Uterus (tissue), 3 donors: ENCODE measurements at regions not wholly inside any gene's neighbourhood (a gene's known extent, or its start where the extent isn't known, plus 50 kb on each side); places are given as distances from the start of the nearest gene placed in this dataset.

Source experiments
- DNase-seq, 2 donors: peaks; one replicate each; pipeline ENCODE4 v3.0.0-alpha.2; 2019 to 2020
- H3K27ac ChIP-seq, 2 donors: fragments of 200-600 bp; sonication (generic); 1 replicate in 1 of 2; 2 replicates in 1 of 2; pipeline ENCODE4 v1.5.1; 2016 to 2018
- H3K27me3 ChIP-seq, 2 donors: fragments of 200-600 bp; sonication (generic); one replicate each; pipeline ENCODE4 v1.5.1; 2018 to 2019; ENCODE audit warnings: control low read depth in 1 of 2
- H3K36me3 ChIP-seq, 2 donors: fragments of 200-600 bp; sonication (generic); one replicate each; pipeline ENCODE4 v1.5.1; 2019; ENCODE audit warnings: control low read depth in 1 of 2
- H3K4me1 ChIP-seq, 2 donors: fragments of 200-600 bp; sonication (generic); one replicate each; pipeline ENCODE4 v1.5.1; 2018 to 2019; ENCODE audit warnings: control low read depth in 1 of 2
- H3K4me3 ChIP-seq, 2 donors: fragments of 200-600 bp; sonication (generic); 1 replicate in 1 of 2; 2 replicates in 1 of 2; pipeline ENCODE4 v1.5.1; 2018 to 2019; ENCODE audit warnings: mild to moderate bottlenecking in 1 of 2
- H3K9me3 ChIP-seq, 2 donors: fragments of 200-600 bp; sonication (generic); one replicate each; pipeline ENCODE4 v1.5.1; 2019; ENCODE audit warnings: control low read depth in 1 of 2
- CTCF ChIP-seq, 4 experiments: fragments of 200-600 bp in 2 of 4; fragments of 450-650 bp in 2 of 4; sonication (generic) in 2 of 4; IDR thresholded peaks; one replicate each; pipeline ENCODE4 v1.5.1; 2016 to 2019; ENCODE audit warnings: antibody characterized with exemption in 4 of 4, mild to moderate bottlenecking in 2 of 4, moderate library complexity in 1 of 4
- POLR2A ChIP-seq, 2 donors: fragments of 450-650 bp; IDR thresholded peaks; one replicate each; pipeline ENCODE4 v1.6.1; 2016; ENCODE audit warnings: antibody characterized with exemption in 2 of 2, mild to moderate bottlenecking in 1 of 2, moderate library complexity in 1 of 2
- intact Hi-C: fragments of 100-400 bp; cut with DNase I; formaldehyde crosslinking; loops from one replicate; pipeline ENCODE4 v1.15.1; 2023; ENCODE audit warnings: low total_unique reads
- donor health status: DM: yes; HTN: yes; CAD: no.

GRCh38 chr3:144413068-144413467, 441.4 kb downstream of the DIPK2A start:
- no peaks in the 10 kb centered on the region for H3K27me3 ChIP-seq
- no peak for DNase-seq
- intact Hi-C loops, result no loop called here
- no peaks in the 10 kb centered on the region for H3K36me3 ChIP-seq
- H3K9me3 ChIP-seq, result no peaks in the 10 kb centered on the region
- TF ChIP-seq CTCF (IDR thresholded peaks at IDR 0.05) (no peak), POLR2A (IDR thresholded peaks at IDR 0.05) (no peak)
- no peak overlapping the region for H3K4me3 ChIP-seq
- H3K4me1 ChIP-seq, result no peaks in the 10 kb centered on the region
- no peak overlapping the region for H3K27ac ChIP-seq

GRCh38 chr3:144415492-144415891, 443.9 kb downstream of the DIPK2A start:
- Histone ChIP-seq H3K9me3 (no peaks in the 10 kb centered on the region), H3K36me3 (no peaks in the 10 kb centered on the region), H3K27ac (no peak overlapping the region), H3K4me3 (no peak overlapping the region), H3K27me3 (no peaks in the 10 kb centered on the region), H3K4me1 (no peaks in the 10 kb centered on the region)
- intact Hi-C loops, result no loop called here
- no peak for DNase-seq
- TF ChIP-seq POLR2A (IDR thresholded peaks at IDR 0.05) (no peak), CTCF (IDR thresholded peaks at IDR 0.05) (no peak)

- intact Hi-C loops, result no loop called here
- Histone ChIP-seq H3K27me3 (no peaks in the 10 kb centered on the region), H3K9me3 (no peaks in the 10 kb centered on the region), H3K27ac (no peak overlapping the region), H3K4me3 (no peak overlapping the region), H3K36me3 (no peaks in the 10 kb centered on the region), H3K4me1 (no peaks in the 10 kb centered on the region)
- DNase-seq, result no peak
- TF ChIP-seq POLR2A (IDR thresholded peaks at IDR 0.05), result no peak
- TF ChIP-seq CTCF (IDR thresholded peaks at IDR 0.05), result no peak
Observed at GRCh38 chr3:144424606-144425005, 453.0 kb downstream of the DIPK2A start.

DNA sequence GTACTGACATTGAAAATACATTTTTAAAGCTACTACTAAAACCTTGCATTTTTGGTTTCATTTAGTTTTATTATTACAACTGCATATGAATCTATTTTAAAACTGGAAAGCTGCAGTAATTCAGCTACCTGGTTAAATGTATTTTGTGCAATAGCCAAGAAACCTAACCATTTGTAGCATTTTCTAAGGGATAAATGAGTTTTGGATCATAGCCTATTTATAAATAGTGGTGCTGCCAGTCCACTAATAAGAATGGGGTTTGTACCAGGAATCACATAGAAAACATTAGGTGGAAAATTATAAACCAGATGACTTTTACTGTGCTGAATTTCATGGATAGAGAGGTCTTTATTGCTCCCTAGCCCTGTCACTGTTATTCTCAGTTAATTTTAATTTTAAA, 454.7 kb downstream of the DIPK2A start:
- DNase-seq, result no peak
- Histone ChIP-seq H3K27ac (no peak overlapping the region), H3K4me1 (no peaks in the 10 kb centered on the region), H3K9me3 (no peaks in the 10 kb centered on the region), H3K36me3 (no peaks in the 10 kb centered on the region), H3K27me3 (no peaks in the 10 kb centered on the region), H3K4me3 (no peak overlapping the region)
- TF ChIP-seq POLR2A (IDR thresholded peaks at IDR 0.05) (no peak), CTCF (IDR thresholded peaks at IDR 0.05) (no peak)
- intact Hi-C loops, result no loop called here

DNA sequence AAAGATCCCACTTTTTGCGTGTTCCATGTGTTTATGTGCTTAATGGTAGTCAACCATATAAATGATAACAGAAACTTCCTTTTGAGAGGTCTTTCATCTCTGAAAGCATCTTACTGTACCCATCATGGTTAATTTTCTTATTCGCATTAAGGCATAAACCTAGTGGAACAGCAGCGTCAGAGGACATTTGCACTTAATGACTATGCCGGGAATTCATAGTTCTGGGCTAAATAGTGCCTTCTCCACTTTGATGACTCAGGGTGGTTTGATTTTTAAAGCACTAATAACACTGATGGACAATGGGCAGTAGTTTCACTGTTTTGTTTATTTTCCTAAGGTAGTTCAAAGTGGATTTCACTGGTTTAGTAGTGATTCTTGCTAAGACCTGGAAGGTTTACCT, 455.3 kb downstream of the DIPK2A start:
- no peaks in the 10 kb centered on the region for H3K27me3 ChIP-seq
- TF ChIP-seq CTCF (IDR thresholded peaks at IDR 0.05) (no peak), POLR2A (IDR thresholded peaks at IDR 0.05) (no peak)
- intact Hi-C loops, result no loop called here
- no peaks in the 10 kb centered on the region for H3K4me1 ChIP-seq
- H3K36me3 ChIP-seq, result no peaks in the 10 kb centered on the region
- no peak overlapping the region for H3K4me3 ChIP-seq
- H3K9me3 ChIP-seq, result no peaks in the 10 kb centered on the region
- H3K27ac ChIP-seq, result no peak overlapping the region
- DNase-seq, result no peak
